Adrenal gland (tissue), 5 donors: ENCODE measurements at regions not wholly inside any gene's neighbourhood (a gene's known extent, or its start where the extent isn't known, plus 50 kb on each side); places are given as distances from the start of the nearest gene placed in this dataset.

ENCODE experiments used
- CTCF ChIP-seq, 6 experiments: fragments of 450-650 bp in 4 of 6; fragments of 200-600 bp in 2 of 6; sonication (generic) in 1 of 6; IDR thresholded peaks; 1 replicate in 5 of 6; 2 replicates in 1 of 6; pipeline versions ENCODE4 v1.5.1 to v1.8.0; 2016 to 2021; ENCODE audit warnings: antibody characterized with exemption in 6 of 6, mild to moderate bottlenecking in 2 of 6, moderate library complexity in 1 of 6
- POLR2A ChIP-seq, 2 donors: fragments of 450-650 bp; IDR thresholded peaks; one replicate each; pipeline ENCODE4 v1.6.1; 2017; ENCODE audit warnings: antibody characterized with exemption in 2 of 2, mild to moderate bottlenecking in 2 of 2, moderate library complexity in 1 of 2
- donor health status: DM: no; HTN: no; CAD: no.

DNA sequence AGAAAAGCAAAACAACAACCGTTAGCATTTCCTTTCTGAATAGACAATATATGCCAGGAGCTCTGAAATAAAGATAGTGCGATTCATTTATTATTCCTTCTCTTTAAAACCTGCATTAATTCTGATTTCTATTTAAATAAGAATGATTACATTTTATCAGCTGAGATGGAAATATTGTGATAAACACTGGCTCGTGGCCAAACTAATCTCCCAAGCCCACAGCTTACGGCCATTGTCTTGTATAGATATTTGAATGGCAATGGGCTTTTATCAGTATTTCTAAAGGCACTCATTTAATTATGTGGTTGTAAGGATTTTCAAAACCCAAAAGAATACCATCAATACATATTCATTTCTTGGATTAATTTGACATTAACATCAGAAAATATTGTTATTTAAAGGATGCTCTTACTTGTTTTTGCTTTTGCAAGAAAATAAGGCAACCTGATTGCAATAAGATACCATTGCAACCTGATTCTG is 123.7 kb upstream of the IRX5 start:
- TF ChIP-seq CTCF (IDR thresholded peaks at IDR 0.05): no peak
- no peak for TF ChIP-seq POLR2A (IDR thresholded peaks at IDR 0.05)
